CD4-positive, alpha-beta T cell treated with Interleukin-6 for 4 hours (primary cell): ENCODE measurements at regions not wholly inside any gene's neighbourhood (a gene's known extent, or its start where the extent isn't known, plus 50 kb on each side); places are given as distances from the start of the nearest gene placed in this dataset.
A peak's percentile ranks its signal among the peaks of the same experiment; 100 is the strongest.
"Not testable (repeated sequence)": the region's sequence is repeated elsewhere in the genome, so short reads cannot be mapped to it uniquely, and the experiment has no call there.

Source experiments
- DNase-seq: peaks from one replicate; pipeline ENCODE4 v3.0.0-alpha.2; 2020; ENCODE audit warnings: mixed read lengths

GRCh38 chr11:104774578-104774977, 123.7 kb downstream of the CASP12 start:
- DNase-seq = no peak

- peak; percentile 50 for DNase-seq
Observed at GRCh38 chr11:104772806-104773241, 125.4 kb downstream of the CASP12 start.

- DNase-seq = no peak
Observed at GRCh38 chr11:104771763-104772162, 126.5 kb downstream of the CASP12 start.

- DNase-seq = not testable (repeated sequence)
Observed at GRCh38 chr11:104771046-104771445, 127.2 kb downstream of the CASP12 start.

GRCh38 chr11:104765401-104766095, 132.7 kb downstream of the CASP12 start:
- DNase-seq = no peak

- no peak for DNase-seq
Observed at GRCh38 chr11:104764710-104765045, 133.6 kb downstream of the CASP12 start.

- no peak for DNase-seq
Observed at GRCh38 chr11:104763930-104764709, 134.1 kb downstream of the CASP12 start.

GRCh38 chr11:104761511-104761910, 136.7 kb downstream of the CASP12 start:
- no peak for DNase-seq

GRCh38 chr11:104759464-104759863, 138.8 kb downstream of the CASP12 start:
- no peak for DNase-seq

GRCh38 chr11:104738918-104739317, 159.3 kb downstream of the CASP12 start:
- DNase-seq = no peak

GRCh38 chr11:104738208-104738607, 160.1 kb downstream of the CASP12 start:
- no peak for DNase-seq

- no peak for DNase-seq
Observed at GRCh38 chr11:104736502-104736901, 161.8 kb downstream of the CASP12 start.

- DNase-seq = no peak
Observed at GRCh38 chr11:104734998-104735397, 163.3 kb downstream of the CASP12 start.

GRCh38 chr11:104731890-104732289, 166.4 kb downstream of the CASP12 start:
- no peak for DNase-seq

- DNase-seq = no peak
Observed at GRCh38 chr11:104728927-104729326, 169.3 kb downstream of the CASP12 start.

- DNase-seq = no peak
Observed at GRCh38 chr11:104727768-104728167, 170.5 kb downstream of the CASP12 start.

GRCh38 chr11:104727095-104727494, 171.2 kb downstream of the CASP12 start:
- no peak for DNase-seq

- no peak for DNase-seq
Observed at GRCh38 chr11:104725796-104726408, 172.4 kb downstream of the CASP12 start.

GRCh38 chr11:104713401-104713800, 184.9 kb downstream of the CASP12 start:
- DNase-seq = no peak

- peak; percentile 81 for DNase-seq
Observed at GRCh38 chr11:104705490-104706190, 192.6 kb downstream of the CASP12 start.

GRCh38 chr11:104704888-104705287, 193.4 kb downstream of the CASP12 start:
- DNase-seq = peak; percentile 2

GRCh38 chr11:104704146-104704830, 194.0 kb downstream of the CASP12 start:
- DNase-seq = no peak

GRCh38 chr11:104700609-104701008, 197.7 kb downstream of the CASP12 start:
- no peak for DNase-seq
